Natural killer cell (primary cell): ENCODE measurements at regions not wholly inside any gene's neighbourhood (a gene's known extent, or its start where the extent isn't known, plus 50 kb on each side); places are given as distances from the start of the nearest gene placed in this dataset.

ENCODE experiments used
- ATAC-seq, 3 donors: fragments of 150-1000 bp in 2 of 3; fragments of 200-7000 bp in 1 of 3; cut with Tn5 transposase; 1 replicate in 1 of 3; 2 replicates in 2 of 3; pipeline ENCODE4 v1.10.0; 2021; ENCODE audit warnings: mild to moderate bottlenecking in 2 of 3, moderate library complexity in 2 of 3
- DNase-seq, 2 donors: peaks; one replicate each; pipeline versions ENCODE4 v3.0.0 to v3.0.0-alpha.2; 2013 to 2021; ENCODE audit warnings: mixed read lengths in 1 of 2
- H3K27ac ChIP-seq: one replicate; pipeline ENCODE4 v1.5.1; 2013; ENCODE audit warnings: mild to moderate bottlenecking, low read length
- H3K27me3 ChIP-seq: one replicate; pipeline ENCODE4 v1.6.1; 2013; ENCODE audit warnings: low read length; ENCODE audit not compliant: control insufficient read depth, insufficient read depth
- H3K36me3 ChIP-seq: one replicate; pipeline ENCODE4 v1.6.1; 2013; ENCODE audit warnings: low read length; ENCODE audit not compliant: control insufficient read depth, insufficient read depth
- H3K4me1 ChIP-seq: one replicate; pipeline ENCODE4 v1.6.1; 2013; ENCODE audit warnings: low read length; ENCODE audit not compliant: control insufficient read depth, insufficient read depth
- H3K4me3 ChIP-seq: one replicate; pipeline ENCODE4 v1.5.1; 2013; ENCODE audit warnings: low read length
- H3K9me3 ChIP-seq: one replicate; pipeline ENCODE4 v1.6.1; 2013; ENCODE audit warnings: low read length; ENCODE audit not compliant: control insufficient read depth, insufficient read depth
- H3K27ac Mint-ChIP-seq, 2 donors: one replicate each; pipeline ENCODE4 v1.8.0; 2022; ENCODE audit warnings: mild to moderate bottlenecking in 2 of 2, mixed read lengths in 2 of 2, moderate library complexity in 1 of 2
- H3K27me3 Mint-ChIP-seq, 2 donors: one replicate each; pipeline ENCODE4 v1.8.0; 2022; ENCODE audit warnings: low read depth in 2 of 2, mixed read lengths in 2 of 2
- H3K36me3 Mint-ChIP-seq: one replicate; pipeline ENCODE4 v1.8.0; 2022; ENCODE audit warnings: mixed read lengths
- H3K4me1 Mint-ChIP-seq, 2 donors: one replicate each; pipeline ENCODE4 v1.8.0; 2022; ENCODE audit warnings: mixed read lengths in 2 of 2
- H3K4me3 Mint-ChIP-seq: one replicate; pipeline ENCODE4 v1.8.0; 2022; ENCODE audit warnings: mild to moderate bottlenecking, moderate library complexity, mixed read lengths
- H3K9me3 Mint-ChIP-seq, 2 donors: one replicate each; pipeline ENCODE4 v1.8.0; 2022; ENCODE audit warnings: mixed read lengths in 2 of 2
- CTCF ChIP-seq: fragments of 200-600 bp; IDR thresholded peaks from one replicate; pipeline ENCODE4 v1.8.0; 2022; ENCODE audit warnings: antibody characterized with exemption
- WGBS: methylation state at CpG from one replicate; pipeline ENCODE4 v1.1.7; 2013; ENCODE audit warnings: missing lambda C conversion rate; ENCODE audit not compliant: insufficient coverage; 5-methylcytosine and 5-hydroxymethylcytosine counted together
- intact Hi-C: fragments of 100-400 bp; cut with micrococcal nuclease; formaldehyde crosslinking; loops from one replicate; pipeline ENCODE4 v1.14.2; 2022

- Mint-ChIP-seq H3K27me3 (no peaks in the 10 kb centered on the region), H3K27ac (no peak overlapping the region), H3K9me3 (peaks cover 3 to 4% of the 10 kb centered on the region in 2 donors), H3K4me3 (no peak overlapping the region), H3K36me3 (no peaks in the 10 kb centered on the region), H3K4me1 (no peaks in the 10 kb centered on the region)
- 71% methylated on average over 10 of the region's 10 CpGs for WGBS
- DNase-seq, result no peak
- no peaks in the 10 kb centered on the region for H3K4me1 ChIP-seq
- ATAC-seq, result no peak
- H3K27ac ChIP-seq, result no peak overlapping the region
- no peak overlapping the region for H3K4me3 ChIP-seq
- no peak for TF ChIP-seq CTCF
- H3K36me3 ChIP-seq, result no peaks in the 10 kb centered on the region
- no peaks in the 10 kb centered on the region for H3K27me3 ChIP-seq
- H3K9me3 ChIP-seq, result peaks cover 5% of the 10 kb centered on the region
- intact Hi-C loops, result no loop called here
Measured at GRCh38 chr16:65429504-65430181, 307.8 kb upstream of the CDH11 start.

GRCh38 chr16:65426484-65426883, 304.6 kb upstream of the CDH11 start:
- H3K4me3 Mint-ChIP-seq, result no peak overlapping the region
- Histone ChIP-seq H3K4me3 (no peak overlapping the region), H3K9me3 (no peaks in the 10 kb centered on the region), H3K27ac (no peak overlapping the region), H3K36me3 (no peaks in the 10 kb centered on the region), H3K27me3 (no peaks in the 10 kb centered on the region), H3K4me1 (no peaks in the 10 kb centered on the region)
- H3K4me1 Mint-ChIP-seq, result no peaks in the 10 kb centered on the region
- DNase-seq, result no peak
- TF ChIP-seq CTCF, result no peak
- whole genome bisulfite sequencing, result 94% methylated on average over 1 of the region's 1 CpG
- peaks cover 4% of the 10 kb centered on the region in 2 donors for H3K9me3 Mint-ChIP-seq
- ATAC-seq, result no peak
- no peaks in the 10 kb centered on the region for H3K36me3 Mint-ChIP-seq
- no peak overlapping the region for H3K27ac Mint-ChIP-seq
- intact Hi-C loops, result no loop called here
- no peaks in the 10 kb centered on the region for H3K27me3 Mint-ChIP-seq

GRCh38 chr16:65422934-65423333, 301.1 kb upstream of the CDH11 start:
- Histone ChIP-seq H3K9me3 (no peaks in the 10 kb centered on the region), H3K4me1 (no peaks in the 10 kb centered on the region), H3K27me3 (no peaks in the 10 kb centered on the region), H3K27ac (no peak overlapping the region), H3K36me3 (no peaks in the 10 kb centered on the region), H3K4me3 (no peak overlapping the region)
- Mint-ChIP-seq H3K36me3 (no peaks in the 10 kb centered on the region), H3K4me1 (no peaks in the 10 kb centered on the region), H3K27ac (no peak overlapping the region), H3K9me3 (peaks cover 4 to 6% of the 10 kb centered on the region in 2 donors), H3K4me3 (no peak overlapping the region), H3K27me3 (no peaks in the 10 kb centered on the region)
- ATAC-seq, result no peak
- intact Hi-C loops, result no loop called here
- 93% methylated on average over 4 of the region's 4 CpGs for WGBS
- DNase-seq, result no peak
- TF ChIP-seq CTCF, result no peak

GRCh38 chr16:65421596-65421995, 299.7 kb upstream of the CDH11 start:
- ATAC-seq (no peak), DNase-seq (no peak)
- no CpG with 5 or more reads among the region's 2 CpGs for WGBS
- intact Hi-C loops, result no loop called here
- Histone ChIP-seq H3K4me3 (no peak overlapping the region), H3K4me1 (no peaks in the 10 kb centered on the region), H3K27ac (no peak overlapping the region), H3K27me3 (no peaks in the 10 kb centered on the region), H3K9me3 (no peaks in the 10 kb centered on the region), H3K36me3 (no peaks in the 10 kb centered on the region)
- no peak overlapping the region for H3K27ac Mint-ChIP-seq
- no peaks in the 10 kb centered on the region for H3K4me1 Mint-ChIP-seq
- H3K27me3 Mint-ChIP-seq, result no peaks in the 10 kb centered on the region
- no peaks in the 10 kb centered on the region for H3K36me3 Mint-ChIP-seq
- no peak for TF ChIP-seq CTCF
- no peak overlapping the region for H3K4me3 Mint-ChIP-seq
- peaks cover 3 to 4% of the 10 kb centered on the region in 2 donors for H3K9me3 Mint-ChIP-seq
